Right atrium auricular region (tissue), 2 donors: ENCODE measurements at regions not wholly inside any gene's neighbourhood (a gene's known extent, or its start where the extent isn't known, plus 50 kb on each side); places are given as distances from the start of the nearest gene placed in this dataset.

Source experiments
- DNase-seq: peaks from one replicate; pipeline ENCODE4 v3.0.0-alpha.2; 2019; ENCODE audit warnings: low spot score
- H3K27ac ChIP-seq, 2 donors: fragments of 200-600 bp; sonication (generic); 1 replicate in 1 of 2; 2 replicates in 1 of 2; pipeline ENCODE4 v1.5.1; 2016 to 2019
- H3K27me3 ChIP-seq, 2 donors: fragments of 200-600 bp; sonication (generic); one replicate each; pipeline versions ENCODE4 v1.5.1 to v1.6.0; 2017 to 2019
- H3K36me3 ChIP-seq: fragments of 200-600 bp; sonication (generic); one replicate; pipeline ENCODE4 v1.5.1; 2016
- H3K4me1 ChIP-seq, 2 donors: fragments of 200-600 bp; sonication (generic); one replicate each; pipeline versions ENCODE4 v1.5.1 to v1.6.0; 2017 to 2019
- H3K4me3 ChIP-seq, 2 donors: fragments of 200-600 bp; sonication (generic); 1 replicate in 1 of 2; 2 replicates in 1 of 2; pipeline ENCODE4 v1.5.1; 2017 to 2019; ENCODE audit warnings: mild to moderate bottlenecking in 1 of 2, moderate library complexity in 1 of 2
- H3K9me3 ChIP-seq, 2 donors: fragments of 200-600 bp; sonication (generic); one replicate each; pipeline ENCODE4 v1.5.1; 2019
- TF ChIP-seq, protein P1 (sequence below), 2 donors: fragments of 200-600 bp; sonication (generic); IDR thresholded peaks; one replicate each; pipeline ENCODE4 v1.5.1; 2019; ENCODE audit warnings: antibody characterized with exemption in 2 of 2

DNA sequence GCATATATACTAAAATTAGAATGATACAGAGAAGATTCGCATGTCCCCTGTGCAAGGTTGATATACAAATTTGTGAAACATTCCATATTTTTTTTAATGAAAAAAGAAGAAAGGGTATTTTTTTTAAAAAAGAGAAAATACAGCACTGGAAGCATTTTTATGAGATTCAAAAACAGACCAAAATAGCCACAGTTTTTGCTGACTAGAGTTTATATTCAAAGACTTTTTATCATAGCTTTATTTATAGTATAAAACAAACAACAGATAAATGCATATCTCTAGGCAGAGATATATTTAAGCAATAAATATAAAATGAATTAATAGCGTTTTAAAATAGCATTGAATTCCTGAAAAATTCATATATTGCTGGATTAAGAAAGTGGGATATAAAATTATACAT lies 436.5 kb upstream of the ACVR2A start:
- no peak for DNase-seq
- Histone ChIP-seq H3K4me3 (no peak overlapping the region), H3K36me3 (no peaks in the 10 kb centered on the region), H3K4me1 (no peaks in the 10 kb centered on the region), H3K27me3 (no peaks in the 10 kb centered on the region), H3K27ac (no peak overlapping the region), H3K9me3 (peaks cover 0 to 7% of the 10 kb centered on the region in 2 donors)
- TF ChIP-seq, protein P1, sequence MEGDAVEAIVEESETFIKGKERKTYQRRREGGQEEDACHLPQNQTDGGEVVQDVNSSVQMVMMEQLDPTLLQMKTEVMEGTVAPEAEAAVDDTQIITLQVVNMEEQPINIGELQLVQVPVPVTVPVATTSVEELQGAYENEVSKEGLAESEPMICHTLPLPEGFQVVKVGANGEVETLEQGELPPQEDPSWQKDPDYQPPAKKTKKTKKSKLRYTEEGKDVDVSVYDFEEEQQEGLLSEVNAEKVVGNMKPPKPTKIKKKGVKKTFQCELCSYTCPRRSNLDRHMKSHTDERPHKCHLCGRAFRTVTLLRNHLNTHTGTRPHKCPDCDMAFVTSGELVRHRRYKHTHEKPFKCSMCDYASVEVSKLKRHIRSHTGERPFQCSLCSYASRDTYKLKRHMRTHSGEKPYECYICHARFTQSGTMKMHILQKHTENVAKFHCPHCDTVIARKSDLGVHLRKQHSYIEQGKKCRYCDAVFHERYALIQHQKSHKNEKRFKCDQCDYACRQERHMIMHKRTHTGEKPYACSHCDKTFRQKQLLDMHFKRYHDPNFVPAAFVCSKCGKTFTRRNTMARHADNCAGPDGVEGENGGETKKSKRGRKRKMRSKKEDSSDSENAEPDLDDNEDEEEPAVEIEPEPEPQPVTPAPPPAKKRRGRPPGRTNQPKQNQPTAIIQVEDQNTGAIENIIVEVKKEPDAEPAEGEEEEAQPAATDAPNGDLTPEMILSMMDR (IDR thresholded peaks at IDR 0.05): no peak

DNA sequence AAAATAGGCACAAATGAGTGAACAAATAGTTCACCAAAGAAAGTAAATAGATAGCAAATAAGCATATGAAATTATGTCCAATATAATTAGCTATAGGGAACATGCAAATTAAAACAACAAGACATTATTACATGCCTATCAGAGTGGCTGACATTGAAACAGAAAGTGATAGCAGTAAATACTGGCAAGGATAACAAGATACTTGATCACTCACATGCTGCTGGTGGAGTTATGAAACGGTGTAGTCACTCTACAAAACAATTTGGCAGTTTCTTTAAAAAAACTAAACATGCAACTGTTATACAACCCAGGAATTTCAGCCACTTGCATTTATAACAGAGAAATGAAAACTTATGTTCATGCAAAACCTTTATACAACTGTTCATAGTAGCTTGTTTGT lies 439.2 kb upstream of the ACVR2A start:
- Histone ChIP-seq H3K36me3 (no peaks in the 10 kb centered on the region), H3K9me3 (no peaks in the 10 kb centered on the region), H3K4me1 (no peaks in the 10 kb centered on the region), H3K4me3 (no peak overlapping the region), H3K27ac (no peak overlapping the region), H3K27me3 (no peaks in the 10 kb centered on the region)
- DNase-seq: no peak
- TF ChIP-seq, protein P1 (IDR thresholded peaks at IDR 0.05): no peak

DNA sequence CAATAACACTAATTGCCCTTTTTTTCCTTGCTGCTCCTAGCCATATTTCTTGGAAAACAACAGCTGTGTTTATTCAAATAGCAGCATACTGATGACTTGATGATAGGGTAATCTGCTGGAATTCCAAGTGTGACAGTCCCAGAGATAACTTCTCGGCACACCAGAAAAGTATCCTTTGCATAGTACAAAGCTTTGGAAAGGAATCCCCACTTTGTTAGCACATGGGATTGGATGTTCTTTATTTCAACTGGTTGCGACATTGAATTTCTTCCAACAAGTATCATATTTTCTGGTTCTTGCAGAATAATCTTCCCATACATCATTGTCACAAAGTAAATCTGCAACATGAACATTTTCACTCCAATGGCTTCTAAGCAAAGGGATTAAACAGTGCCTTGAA lies 445.8 kb upstream of the ACVR2A start:
- Histone ChIP-seq H3K27ac (no peak overlapping the region), H3K36me3 (no peaks in the 10 kb centered on the region), H3K4me1 (no peaks in the 10 kb centered on the region), H3K27me3 (no peaks in the 10 kb centered on the region), H3K4me3 (no peak overlapping the region), H3K9me3 (no peaks in the 10 kb centered on the region)
- TF ChIP-seq, protein P1 (IDR thresholded peaks at IDR 0.05): no peak
- no peak for DNase-seq

DNA sequence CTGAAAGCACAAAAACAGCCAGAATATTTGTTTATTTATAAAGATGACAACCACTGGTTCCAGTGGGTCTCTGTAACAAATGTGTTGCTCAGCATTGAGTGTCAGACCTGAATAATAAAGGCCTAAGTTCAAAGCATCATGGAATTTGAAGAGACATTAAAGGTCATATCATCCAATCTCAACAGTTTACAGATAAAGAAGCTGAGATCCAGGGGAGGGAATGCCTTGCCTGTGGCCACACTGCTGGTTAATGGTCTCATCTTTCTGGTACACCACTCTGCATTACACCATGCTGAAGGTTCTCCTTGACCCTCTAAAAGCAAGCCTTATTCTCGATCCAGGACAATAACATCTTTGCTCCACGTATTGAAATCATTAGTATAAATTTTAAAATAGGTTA lies 446.5 kb upstream of the ACVR2A start:
- Histone ChIP-seq H3K27me3 (no peaks in the 10 kb centered on the region), H3K27ac (no peak overlapping the region), H3K4me1 (no peaks in the 10 kb centered on the region), H3K9me3 (no peaks in the 10 kb centered on the region), H3K4me3 (no peak overlapping the region), H3K36me3 (no peaks in the 10 kb centered on the region)
- TF ChIP-seq, protein P1 (IDR thresholded peaks at IDR 0.05): no peak
- no peak for DNase-seq

DNA sequence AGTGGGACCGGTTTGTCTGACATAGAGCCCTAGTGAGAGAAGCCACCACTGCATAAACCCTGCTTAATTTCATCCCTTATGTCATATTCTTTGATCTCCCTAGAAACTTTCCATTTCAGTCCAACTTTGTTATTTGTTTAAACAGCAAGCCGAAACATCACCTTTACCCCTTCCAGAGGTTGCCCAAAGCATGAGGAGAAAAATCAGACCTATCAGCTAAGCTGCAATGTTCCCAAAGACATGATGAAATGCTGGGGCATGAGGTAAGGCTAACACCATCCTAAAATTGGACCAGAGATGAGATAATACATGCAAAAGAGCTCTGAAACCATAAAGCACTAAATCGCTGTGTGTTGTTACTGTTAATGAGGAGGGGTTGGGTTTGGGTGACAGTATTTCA lies 447.9 kb upstream of the ACVR2A start:
- Histone ChIP-seq H3K9me3 (no peaks in the 10 kb centered on the region), H3K27me3 (no peaks in the 10 kb centered on the region), H3K4me3 (no peak overlapping the region), H3K27ac (no peak overlapping the region), H3K4me1 (no peaks in the 10 kb centered on the region), H3K36me3 (no peaks in the 10 kb centered on the region)
- DNase-seq: no peak
- TF ChIP-seq, protein P1 (IDR thresholded peaks at IDR 0.05): no peak

DNA sequence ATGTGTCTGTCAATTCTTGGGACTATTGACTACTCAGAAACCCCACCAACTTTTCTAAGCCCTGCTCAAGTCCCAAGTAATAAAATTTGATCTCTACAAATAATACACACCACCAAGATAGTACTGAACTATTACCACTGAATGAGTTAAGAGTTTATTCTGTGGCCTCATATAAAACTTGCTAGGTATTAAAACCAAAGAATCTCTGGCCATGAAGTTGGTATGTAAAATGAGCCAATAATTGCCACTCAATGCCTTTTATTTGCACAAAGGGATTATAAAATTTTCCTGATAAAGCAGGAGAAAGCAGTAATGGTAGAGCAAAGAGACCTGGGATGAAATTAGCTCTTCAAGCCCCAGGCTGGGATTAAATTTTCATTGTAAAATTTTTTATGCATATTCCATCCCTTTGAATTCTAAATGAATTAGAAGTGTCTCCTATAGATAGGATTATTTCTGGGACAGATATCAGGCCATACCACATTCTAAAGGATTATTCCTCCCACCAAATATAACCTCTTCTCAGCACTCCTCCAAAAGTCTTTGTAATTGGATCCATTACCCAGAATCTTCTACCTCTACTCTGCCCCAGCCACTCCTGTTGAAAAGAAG lies 450.5 kb upstream of the ACVR2A start:
- TF ChIP-seq, protein P1 (IDR thresholded peaks at IDR 0.05): no peak
- H3K9me3 ChIP-seq: no peaks in the 10 kb centered on the region
- DNase-seq: no peak
- no peak overlapping the region for H3K27ac ChIP-seq
- no peak overlapping the region for H3K4me3 ChIP-seq
- H3K4me1 ChIP-seq: no peaks in the 10 kb centered on the region
- H3K27me3 ChIP-seq: no peaks in the 10 kb centered on the region
- no peaks in the 10 kb centered on the region for H3K36me3 ChIP-seq
